K562 (cell line): ENCODE measurements at regions not wholly inside any gene's neighbourhood (a gene's known extent, or its start where the extent isn't known, plus 50 kb on each side); places are given as distances from the start of the nearest gene placed in this dataset.

ENCODE experiments used
- ATAC-seq: fragments of 200-7000 bp; cut with Tn5 transposase; 3 replicates; pipeline ENCODE4 v1.9.1; 2020; ENCODE audit warnings: moderate library complexity
- BruUV-seq: library from RNA; stranded (reverse); fragments of 400-500 nt; replicated peaks from 2 replicates; lab custom pipeline; 2021; lab: Mats Ljungman, UMichigan
- CTCF ChIA-PET: fragments of 300-600 bp; formaldehyde crosslinking; extraction: SDS; loops from one replicate; lab custom pipeline; 2021; ENCODE audit warnings: low intra/inter-chr PET ratio; lab: Yijun Ruan, JAX
- POLR2A ChIA-PET: fragments of 300-600, 350-650 bp; sonication (Branson Sonifier 250); formaldehyde crosslinking; extraction: SDS; loops from one replicate; lab custom pipeline; 2021; ENCODE audit warnings: antibody characterized with exemption, inconsistent platforms; lab: Yijun Ruan, JAX
- DNase-seq, 4 experiments: peaks; one replicate each; pipeline versions ENCODE4 v3.0.0 to v3.0.0-alpha.2; 2011 to 2018; ENCODE audit warnings: low spot score in 3 of 4, mixed read lengths in 3 of 4; ENCODE audit errors: extremely low read depth in 1 of 4
- FAIRE-seq: peaks from 2 replicates; lab custom pipeline; 2011; peaks lifted over from hg19 to GRCh38; lab: Jason Lieb, UNC
- H2AFZ ChIP-seq: 2 replicates; pipeline ENCODE4 v1.6.0; 2011; ENCODE audit warnings: low read depth, low read length, control low read depth, inconsistent platforms
- H3K27ac ChIP-seq: fragments of 200-600 bp; 3 replicates; pipeline ENCODE4 v1.8.0; 2011; ENCODE audit warnings: low read depth, mild to moderate bottlenecking, control low read depth, inconsistent platforms, low read length, moderate library complexity, mixed read lengths; ENCODE audit errors: extremely low read depth
- H3K27me3 ChIP-seq, 2 experiments: fragments of 300-600 bp in 1 of 2; 2 replicates in 1 of 2; 3 replicates in 1 of 2; pipeline versions ENCODE4 v1.6.0 to v1.8.0; 2011; ENCODE audit warnings: inconsistent platforms in 2 of 2, low read length in 2 of 2, mild to moderate bottlenecking in 1 of 2, mixed read lengths in 1 of 2, moderate library complexity in 1 of 2; ENCODE audit not compliant: control insufficient read depth in 2 of 2, insufficient read depth in 2 of 2
- H3K36me3 ChIP-seq: fragments of 300-600 bp; 3 replicates; pipeline ENCODE4 v1.8.0; 2011; ENCODE audit warnings: mild to moderate bottlenecking, low read length, inconsistent platforms; ENCODE audit not compliant: control insufficient read depth, insufficient read depth
- H3K4me1 ChIP-seq, 2 experiments: fragments of 200-600 bp in 1 of 2; replicated peaks in 1 of 2; 2 replicates in 1 of 2; 3 replicates in 1 of 2; pipeline versions ENCODE4 v1.5.1 to v1.8.0; 2011; ENCODE audit warnings: inconsistent platforms in 2 of 2, low read length in 2 of 2, mild to moderate bottlenecking in 1 of 2, mixed read lengths in 1 of 2, moderate library complexity in 1 of 2; ENCODE audit not compliant: control insufficient read depth in 2 of 2, insufficient read depth in 2 of 2
- H3K4me2 ChIP-seq: 2 replicates; pipeline ENCODE4 v1.6.1; 2011; ENCODE audit warnings: low read length, control low read depth, inconsistent platforms, mixed read lengths; ENCODE audit not compliant: insufficient read depth
- H3K4me3 ChIP-seq: fragments of 200-600 bp; sonication (generic), shearing (Covaris generic); 2 replicates; pipeline ENCODE4 v1.5.1; 2016; ENCODE audit warnings: control low read depth, inconsistent platforms
- H3K79me2 ChIP-seq: fragments of 200-600 bp; 3 replicates; pipeline ENCODE4 v1.8.0; 2011; ENCODE audit warnings: low read length, inconsistent platforms; ENCODE audit not compliant: control insufficient read depth, insufficient read depth
- H3K9ac ChIP-seq, 2 experiments: 2 replicates each; pipeline versions ENCODE4 v1.6.0 to v1.6.1; 2011; ENCODE audit warnings: low read depth in 2 of 2, low read length in 2 of 2, control low read depth in 1 of 2, inconsistent platforms in 1 of 2, mild to moderate bottlenecking in 1 of 2, mixed read lengths in 1 of 2; ENCODE audit not compliant: insufficient read depth in 1 of 2
- H3K9me1 ChIP-seq: one replicate; pipeline ENCODE4 v1.6.0; 2011; ENCODE audit warnings: inconsistent platforms, mild to moderate bottlenecking, low read length, moderate library complexity; ENCODE audit not compliant: control insufficient read depth, insufficient read depth
- H3K9me3 ChIP-seq: replicated peaks from 2 replicates; pipeline ENCODE4 v1.5.1; 2011; ENCODE audit warnings: low read depth, low read length, inconsistent platforms; ENCODE audit not compliant: control insufficient read depth, insufficient read depth
- H4K20me1 ChIP-seq: replicated peaks from 2 replicates; pipeline ENCODE4 v1.6.1; 2011; ENCODE audit warnings: low read length, inconsistent platforms, mixed read lengths; ENCODE audit not compliant: control insufficient read depth, insufficient read depth
- BDP1 ChIP-seq: IDR thresholded peaks from 3 replicates; pipeline ENCODE4 v1.6.1; 2011; ENCODE audit not compliant: insufficient read length, insufficient read depth
- CREM ChIP-seq: IDR thresholded peaks from 2 replicates; pipeline ENCODE4 v1.6.1; 2014; ENCODE audit warnings: antibody characterized with exemption, low read depth
- GATAD2A ChIP-seq: fragments of 450-650 bp; IDR thresholded peaks from 2 replicates; pipeline ENCODE4 v1.6.1; 2017
- JUN ChIP-seq, 2 experiments: sonication (generic) in 1 of 2; formaldehyde crosslinking in 1 of 2; IDR thresholded peaks; 2 replicates each; pipeline versions ENCODE4 v1.6.1 to v1.8.0; 2012 to 2022; ENCODE audit warnings: borderline replicate concordance in 2 of 2, mild to moderate bottlenecking in 2 of 2, improper control_type of control experiment in 1 of 2, low read depth in 1 of 2, low read length in 1 of 2, missing genetic modification reagents in 1 of 2
- LCOR ChIP-seq: sonication (generic); formaldehyde crosslinking; IDR thresholded peaks from 2 replicates; pipeline ENCODE4 v1.8.0; 2022; ENCODE audit warnings: mild to moderate bottlenecking, missing genetic modification reagents
- MAFF ChIP-seq: IDR thresholded peaks from 2 replicates; pipeline ENCODE4 v1.6.1; 2012; ENCODE audit warnings: low read length, improper control_type of control experiment
- NCOA6 ChIP-seq: fragments of 450-650 bp; IDR thresholded peaks from 2 replicates; pipeline ENCODE4 v1.6.1; 2017; ENCODE audit warnings: mild to moderate bottlenecking
- SMARCA5 ChIP-seq: fragments of 450-650 bp; IDR thresholded peaks from 2 replicates; pipeline ENCODE4 v1.6.1; 2016
- WGBS: fragments of 100-300 bp; shearing (Covaris generic); methylation state at CpG from one replicate; pipeline ENCODE4 v1.1.6; 2016; ENCODE audit warnings: low coverage, mixed read lengths; ENCODE audit not compliant: insufficient coverage; ENCODE audit errors: missing lambda C conversion rate; 5-methylcytosine and 5-hydroxymethylcytosine counted together
- in situ Hi-C: fragments of 300-500 bp; cut with MboI; formaldehyde crosslinking; loops from 4 replicates; pipeline ENCODE4 v1.15.0; 2018; ENCODE audit warnings: inconsistent platforms, mixed read lengths
- intact Hi-C: fragments of 100-400 bp; cut with micrococcal nuclease; formaldehyde crosslinking; loops from 2 replicates; pipeline ENCODE4 v1.14.2; 2022

- Histone ChIP-seq H3K4me2 (no peak overlapping the region), H2AFZ (no peak overlapping the region), H3K27me3 (no peaks in the 10 kb centered on the region), H3K27ac (no peak overlapping the region), H3K36me3 (no peaks in the 10 kb centered on the region), H3K9me3 (no peaks in the 10 kb centered on the region), H3K9me1 (no peaks in the 10 kb centered on the region), H3K4me1 (no peaks in the 10 kb centered on the region), H4K20me1 (no peaks in the 10 kb centered on the region), H3K79me2 (no peaks in the 10 kb centered on the region), H3K9ac (no peak overlapping the region), H3K4me3 (no peak overlapping the region)
- in situ Hi-C loops = no loop called here
- intact Hi-C loops = no loop called here
- no peak for FAIRE-seq
- WGBS = 0% methylated on average over 2 of the region's 2 CpGs
- DNase-seq = no peak
- ChIA-PET CTCF (no interaction called here), POLR2A (no interaction called here)
- no peak for ATAC-seq
- no TSS peak for BruUV-seq
- TF ChIP-seq BDP1 = no peak
- no peak for TF ChIP-seq JUN (IDR thresholded peaks at IDR 0.05; ENCODE audit: borderline replicate concordance, low read depth, low read length)
- no peak for TF ChIP-seq JUN (CRISPR knock-in tag; IDR thresholded peaks at IDR 0.05; ENCODE audit: borderline replicate concordance)
- TF ChIP-seq LCOR (CRISPR knock-in tag) = no peak
These were observed 409.7 kb upstream of the PIK3C3 start for GRCh38 chr18:41545091-41545888.

DNA sequence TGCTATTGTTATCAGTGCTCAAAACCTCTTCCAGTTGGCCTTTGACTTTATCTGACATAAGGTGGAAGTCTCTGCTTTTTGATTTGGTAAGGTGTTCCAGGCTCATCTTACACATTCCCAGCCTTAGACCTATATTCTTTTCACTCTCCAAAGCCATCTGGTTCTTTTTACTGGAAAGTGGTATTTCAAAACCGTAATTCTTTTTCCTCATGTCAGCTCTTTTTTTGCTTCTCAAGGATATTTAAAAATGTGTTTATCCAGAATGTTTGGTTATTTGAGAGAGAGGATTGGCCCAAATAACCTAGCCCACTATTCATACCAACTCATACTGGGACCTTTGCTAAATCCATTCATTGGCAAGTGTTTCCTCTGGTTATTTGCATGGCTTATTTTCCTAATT is 411.2 kb upstream of the PIK3C3 start:
- Histone ChIP-seq H3K9ac (no peak overlapping the region), H3K27ac (no peak overlapping the region), H3K9me1 (no peaks in the 10 kb centered on the region), H3K9me3 (no peaks in the 10 kb centered on the region), H2AFZ (no peak overlapping the region)
- in situ Hi-C loops = no loop called here
- intact Hi-C loops = no loop called here
- no peak for FAIRE-seq
- POLR2A ChIA-PET = no interaction called here
- TF ChIP-seq NCOA6 (no peak), SMARCA5 (no peak), CREM (no peak), MAFF (peak; percentile 21; the same call in 1 of the 2 replicates), GATAD2A (no peak)
- TF ChIP-seq, all 486 proteins: peak for 1
- Histone ChIP-seq H3K36me3 (no peaks in the 10 kb centered on the region), H3K79me2 (no peaks in the 10 kb centered on the region), H4K20me1 (no peaks in the 10 kb centered on the region), H3K27me3 (no peaks in the 10 kb centered on the region), H3K4me3 (no peak overlapping the region), H3K4me1 (no peaks in the 10 kb centered on the region), H3K4me2 (no peak overlapping the region)
- 0% methylated on average over 1 of the region's 1 CpG for WGBS
- no peak for DNase-seq
- CTCF ChIA-PET = no interaction called here
- no TSS peak for BruUV-seq
- ATAC-seq = no peak
